ENCODE measurements at regions not wholly inside any gene's neighbourhood (a gene's known extent, or its start where the extent isn't known, plus 50 kb on each side); places are given as distances from the start of the nearest gene placed in this dataset.
A peak's percentile ranks its signal among the peaks of the same experiment; 100 is the strongest.
"Not testable (repeated sequence)": the region's sequence is repeated elsewhere in the genome, so short reads cannot be mapped to it uniquely, and the experiment has no call there.

DNA sequence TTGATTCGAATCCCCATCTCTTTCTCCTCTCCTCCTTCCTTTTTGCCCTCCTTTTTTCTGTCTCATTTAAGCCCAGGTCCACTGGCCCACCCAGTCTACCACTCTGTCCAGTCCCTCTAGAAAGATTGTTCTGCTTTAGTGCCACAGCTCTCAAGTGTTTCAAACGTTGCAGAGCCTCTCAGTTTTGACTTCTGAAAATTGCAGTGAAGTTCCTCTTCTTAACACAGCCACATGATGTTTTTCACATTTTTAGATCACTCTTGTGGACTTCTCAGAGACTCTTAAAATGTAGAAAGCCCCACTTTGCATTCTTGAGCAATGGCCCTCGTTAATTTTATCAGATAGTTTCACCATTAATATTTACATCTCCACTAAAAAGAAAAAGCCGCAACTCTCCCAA, 253.1 kb downstream of the HAPSTR1 start:
- ATAC-seq (ENCODE audit: insufficient read depth, low FRiP score) (no peak), DNase-seq (peak in 1 of 3 donors; percentile 31)
- Histone ChIP-seq H3K36me3 (ENCODE audit: control insufficient read depth in 4 of 4, insufficient read depth in 4 of 4, low read length in 4 of 4) (no peaks in the 10 kb centered on the region), H3K9ac (ENCODE audit: insufficient read depth in 1 of 2, low read length in 2 of 2) (no peak overlapping the region), H3K27me3 (ENCODE audit: control insufficient read depth in 3 of 3, insufficient read depth in 3 of 3, low read length in 2 of 3) (no peaks in the 10 kb centered on the region), H3K27ac (ENCODE audit: low read depth in 1 of 2, low read length in 1 of 2) (no peak overlapping the region), H3K9me3 (ENCODE audit: control insufficient read depth in 4 of 4, insufficient read depth in 3 of 4, low read length in 3 of 4) (peaks cover under 1 to 6% (median 3%) of the 10 kb centered on the region in 4 donors), H3K4me3 (no peak overlapping the region), H3K4me1 (ENCODE audit: control insufficient read depth in 5 of 5, insufficient read depth in 5 of 5, low read length in 5 of 5) (peaks cover 0 to 9% (median 0%) of the 10 kb centered on the region in 5 donors)
- 47% methylated on average over 4 of the region's 4 CpGs for WGBS, 2 donors
- TF ChIP-seq, protein P1, sequence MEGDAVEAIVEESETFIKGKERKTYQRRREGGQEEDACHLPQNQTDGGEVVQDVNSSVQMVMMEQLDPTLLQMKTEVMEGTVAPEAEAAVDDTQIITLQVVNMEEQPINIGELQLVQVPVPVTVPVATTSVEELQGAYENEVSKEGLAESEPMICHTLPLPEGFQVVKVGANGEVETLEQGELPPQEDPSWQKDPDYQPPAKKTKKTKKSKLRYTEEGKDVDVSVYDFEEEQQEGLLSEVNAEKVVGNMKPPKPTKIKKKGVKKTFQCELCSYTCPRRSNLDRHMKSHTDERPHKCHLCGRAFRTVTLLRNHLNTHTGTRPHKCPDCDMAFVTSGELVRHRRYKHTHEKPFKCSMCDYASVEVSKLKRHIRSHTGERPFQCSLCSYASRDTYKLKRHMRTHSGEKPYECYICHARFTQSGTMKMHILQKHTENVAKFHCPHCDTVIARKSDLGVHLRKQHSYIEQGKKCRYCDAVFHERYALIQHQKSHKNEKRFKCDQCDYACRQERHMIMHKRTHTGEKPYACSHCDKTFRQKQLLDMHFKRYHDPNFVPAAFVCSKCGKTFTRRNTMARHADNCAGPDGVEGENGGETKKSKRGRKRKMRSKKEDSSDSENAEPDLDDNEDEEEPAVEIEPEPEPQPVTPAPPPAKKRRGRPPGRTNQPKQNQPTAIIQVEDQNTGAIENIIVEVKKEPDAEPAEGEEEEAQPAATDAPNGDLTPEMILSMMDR (IDR thresholded peaks at IDR 0.05; ENCODE audit: control extremely low read depth, extremely low read depth) = no peak

DNA sequence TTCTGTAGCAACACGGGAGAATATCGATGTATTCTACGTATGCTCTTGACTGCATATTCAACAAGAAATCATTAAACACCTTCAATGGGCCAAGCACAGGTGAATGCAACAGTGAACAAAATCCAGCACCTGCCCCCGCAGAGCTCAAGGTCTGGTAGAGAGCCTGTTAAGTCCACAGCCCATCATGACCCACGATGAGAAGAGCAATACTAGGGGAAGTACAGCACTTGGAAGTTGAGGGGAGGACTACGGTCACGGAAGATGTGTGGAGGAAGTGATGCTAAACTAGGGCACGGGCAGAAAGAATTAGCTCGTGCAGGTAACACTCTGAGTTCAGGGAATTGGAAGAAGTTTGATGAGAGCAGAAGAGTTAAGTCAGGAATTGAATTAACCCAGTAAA, 253.6 kb downstream of the HAPSTR1 start:
- ATAC-seq (ENCODE audit: insufficient read depth, low FRiP score) = no peak
- Histone ChIP-seq H3K9ac (ENCODE audit: insufficient read depth in 1 of 2, low read length in 2 of 2) (no peak overlapping the region), H3K36me3 (ENCODE audit: control insufficient read depth in 4 of 4, insufficient read depth in 4 of 4, low read length in 4 of 4) (no peaks in the 10 kb centered on the region), H3K4me1 (ENCODE audit: control insufficient read depth in 5 of 5, insufficient read depth in 5 of 5, low read length in 5 of 5) (peaks cover 0 to 9% (median 0%) of the 10 kb centered on the region in 5 donors), H3K4me3 (no peak overlapping the region), H3K27me3 (ENCODE audit: control insufficient read depth in 3 of 3, insufficient read depth in 3 of 3, low read length in 2 of 3) (no peaks in the 10 kb centered on the region), H3K27ac (ENCODE audit: low read depth in 1 of 2, low read length in 1 of 2) (no peak overlapping the region), H3K9me3 (ENCODE audit: control insufficient read depth in 4 of 4, insufficient read depth in 3 of 4, low read length in 3 of 4) (peaks cover 1 to 6% (median 4%) of the 10 kb centered on the region in 4 donors)
- WGBS, 2 donors = 40 to 51% methylated on average over 9 of the region's 9 CpGs
- no peak for DNase-seq
- TF ChIP-seq, protein P1 (IDR thresholded peaks at IDR 0.05; ENCODE audit: control extremely low read depth, extremely low read depth) = no peak

DNA sequence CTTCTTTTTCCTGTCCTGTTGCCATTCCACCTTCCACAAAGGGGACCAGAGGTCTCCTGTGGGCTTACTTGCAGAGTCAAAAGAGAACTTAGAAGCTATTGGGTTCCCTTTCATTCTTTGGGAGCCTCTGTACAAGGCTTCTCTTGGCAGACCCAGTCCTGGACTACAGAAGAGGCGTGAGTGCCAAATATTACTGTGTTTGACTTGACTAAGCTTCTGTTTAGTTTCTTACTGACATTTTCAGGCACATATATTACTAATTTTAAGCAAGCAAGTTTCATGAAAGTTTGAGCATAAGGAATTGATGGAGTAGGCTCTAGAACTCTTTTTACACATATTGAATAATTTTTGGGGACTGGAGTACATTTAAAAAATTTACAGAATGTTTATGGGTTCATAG, 254.4 kb downstream of the HAPSTR1 start:
- DNase-seq (no peak), ATAC-seq (ENCODE audit: insufficient read depth, low FRiP score) (no peak)
- no peak overlapping the region for H3K27ac ChIP-seq (ENCODE audit: low read depth in 1 of 2, low read length in 1 of 2)
- H3K27me3 ChIP-seq (ENCODE audit: control insufficient read depth in 3 of 3, insufficient read depth in 3 of 3, low read length in 2 of 3) = no peaks in the 10 kb centered on the region
- TF ChIP-seq, protein P1 (IDR thresholded peaks at IDR 0.05; ENCODE audit: control extremely low read depth, extremely low read depth) = no peak
- H3K36me3 ChIP-seq (ENCODE audit: control insufficient read depth in 4 of 4, insufficient read depth in 4 of 4, low read length in 4 of 4) = no peaks in the 10 kb centered on the region
- H3K4me3 ChIP-seq = no peak overlapping the region
- no peak overlapping the region for H3K9ac ChIP-seq (ENCODE audit: insufficient read depth in 1 of 2, low read length in 2 of 2)
- peaks cover 1 to 6% (median 4%) of the 10 kb centered on the region in 4 donors for H3K9me3 ChIP-seq (ENCODE audit: control insufficient read depth in 4 of 4, insufficient read depth in 3 of 4, low read length in 3 of 4)
- peaks cover 0 to 9% (median 0%) of the 10 kb centered on the region in 5 donors for H3K4me1 ChIP-seq (ENCODE audit: control insufficient read depth in 5 of 5, insufficient read depth in 5 of 5, low read length in 5 of 5)
- WGBS, 2 donors = 80 to 86% methylated on average over 1 of the region's 1 CpG

DNA sequence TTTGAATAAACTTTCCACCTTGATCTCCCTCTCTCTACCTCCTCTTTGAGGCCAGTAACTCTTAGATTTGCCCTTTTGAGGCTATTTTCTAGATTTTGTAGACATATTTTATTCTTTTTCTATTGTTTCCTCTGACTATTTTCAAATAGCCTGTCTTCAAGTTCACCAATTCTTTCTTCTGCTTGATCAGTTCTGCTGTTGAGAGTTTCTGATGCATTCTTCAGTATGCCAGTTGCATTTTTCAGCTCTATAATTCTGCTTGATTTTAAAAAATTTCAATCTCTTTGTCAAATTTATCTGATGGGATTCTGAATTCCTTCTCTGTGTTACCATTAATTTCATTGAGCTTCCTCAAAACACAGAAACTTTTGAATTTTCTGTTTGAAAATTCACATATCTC, 257.5 kb downstream of the HAPSTR1 start:
- DNase-seq = no peak
- no peak overlapping the region for H3K27ac ChIP-seq (ENCODE audit: low read depth in 1 of 2, low read length in 1 of 2)
- ATAC-seq (ENCODE audit: insufficient read depth, low FRiP score) = no peak

DNA sequence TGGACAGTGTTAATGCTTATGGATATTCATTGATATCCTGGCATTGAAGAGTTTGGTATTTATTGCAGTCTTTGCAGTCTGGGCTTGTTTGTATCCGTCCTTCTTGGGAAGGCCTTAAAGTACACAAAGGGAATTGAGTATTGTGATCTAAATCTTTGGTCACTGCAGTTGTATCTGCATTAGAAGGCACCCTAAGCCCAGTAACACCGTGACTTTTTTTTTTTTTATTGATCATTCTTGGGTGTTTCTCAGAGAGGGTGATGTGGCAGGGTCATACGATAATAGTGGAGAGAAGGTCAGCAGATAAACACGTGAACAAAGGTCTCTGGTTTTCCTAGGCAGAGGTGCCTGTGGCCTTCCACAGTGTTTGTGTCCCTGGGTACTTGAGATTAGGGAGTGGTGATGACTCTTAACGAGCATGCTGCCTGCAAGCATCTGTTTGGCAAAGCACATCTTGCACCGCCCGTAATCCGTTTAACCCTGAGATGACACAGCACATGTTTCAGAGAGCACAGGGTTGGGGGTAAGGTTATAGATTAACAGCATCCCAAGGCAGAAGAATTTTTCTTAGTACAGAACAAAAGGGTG, 258.0 kb downstream of the HAPSTR1 start:
- not testable (repeated sequence) for H3K27ac ChIP-seq (ENCODE audit: low read depth in 1 of 2, low read length in 1 of 2); ATAC-seq (ENCODE audit: insufficient read depth, low FRiP score); H3K4me1 ChIP-seq (ENCODE audit: control insufficient read depth in 5 of 5, insufficient read depth in 5 of 5, low read length in 5 of 5); H3K36me3 ChIP-seq (ENCODE audit: control insufficient read depth in 4 of 4, insufficient read depth in 4 of 4, low read length in 4 of 4); H3K9ac ChIP-seq (ENCODE audit: insufficient read depth in 1 of 2, low read length in 2 of 2); H3K27me3 ChIP-seq (ENCODE audit: control insufficient read depth in 3 of 3, insufficient read depth in 3 of 3, low read length in 2 of 3); DNase-seq; H3K4me3 ChIP-seq; H3K9me3 ChIP-seq (ENCODE audit: control insufficient read depth in 4 of 4, insufficient read depth in 3 of 4, low read length in 3 of 4)
- 72 to 88% methylated on average over 8 of the region's 8 CpGs for WGBS, 2 donors

More for the DNA sequence above, 257.5 kb downstream of the HAPSTR1 start:
- no peak overlapping the region for H3K4me3 ChIP-seq
- H3K27me3 ChIP-seq (ENCODE audit: control insufficient read depth in 3 of 3, insufficient read depth in 3 of 3, low read length in 2 of 3) = no peaks in the 10 kb centered on the region
- TF ChIP-seq, protein P1 (IDR thresholded peaks at IDR 0.05; ENCODE audit: control extremely low read depth, extremely low read depth) = no peak
- no peaks in the 10 kb centered on the region for H3K4me1 ChIP-seq (ENCODE audit: control insufficient read depth in 5 of 5, insufficient read depth in 5 of 5, low read length in 5 of 5)
- H3K9me3 ChIP-seq (ENCODE audit: control insufficient read depth in 4 of 4, insufficient read depth in 3 of 4, low read length in 3 of 4) = peaks cover 1 to 6% (median 4%) of the 10 kb centered on the region in 4 donors
- no peak overlapping the region for H3K9ac ChIP-seq (ENCODE audit: insufficient read depth in 1 of 2, low read length in 2 of 2)
- H3K36me3 ChIP-seq (ENCODE audit: control insufficient read depth in 4 of 4, insufficient read depth in 4 of 4, low read length in 4 of 4) = no peaks in the 10 kb centered on the region
